Liver (tissue), 8 donors: ENCODE measurements at regions not wholly inside any gene's neighbourhood (a gene's known extent, or its start where the extent isn't known, plus 50 kb on each side); places are given as distances from the start of the nearest gene placed in this dataset.

Source experiments
- DNase-seq: peaks from one replicate; pipeline ENCODE4 v3.0.0-alpha.2; 2017; ENCODE audit warnings: low spot score
- H3K27ac ChIP-seq, 2 donors: one replicate each; pipeline ENCODE4 v1.7.0; 2013; ENCODE audit warnings: inconsistent platforms in 2 of 2, low read length in 2 of 2, control low read depth in 1 of 2, low read depth in 1 of 2, mild to moderate bottlenecking in 1 of 2
- H3K27me3 ChIP-seq, 4 donors: one replicate each; pipeline versions ENCODE4 v1.6.1 to v1.7.0; 2013; ENCODE audit warnings: low read length in 3 of 4, inconsistent platforms in 1 of 4, mild to moderate bottlenecking in 1 of 4, moderate library complexity in 1 of 4; ENCODE audit not compliant: control insufficient read depth in 4 of 4, insufficient read depth in 4 of 4
- H3K36me3 ChIP-seq, 4 donors: one replicate each; pipeline versions ENCODE4 v1.6.1 to v1.7.0; 2013; ENCODE audit warnings: low read length in 3 of 4, mild to moderate bottlenecking in 3 of 4, low read depth in 1 of 4, moderate library complexity in 1 of 4; ENCODE audit not compliant: control insufficient read depth in 4 of 4, insufficient read depth in 3 of 4
- H3K4me1 ChIP-seq, 4 donors: one replicate each; pipeline versions ENCODE4 v1.6.1 to v1.7.0; 2013; ENCODE audit warnings: low read length in 3 of 4, mild to moderate bottlenecking in 3 of 4, moderate library complexity in 1 of 4; ENCODE audit not compliant: control insufficient read depth in 4 of 4, insufficient read depth in 4 of 4
- H3K4me3 ChIP-seq, 3 donors: one replicate each; pipeline versions ENCODE4 v1.6.1 to v1.7.0; 2013; ENCODE audit warnings: low read length in 3 of 3, control low read depth in 1 of 3, low read depth in 1 of 3, mild to moderate bottlenecking in 1 of 3
- H3K9ac ChIP-seq, 2 donors: one replicate each; pipeline ENCODE4 v1.7.0; 2013; ENCODE audit warnings: low read length in 2 of 2, mild to moderate bottlenecking in 2 of 2, moderate library complexity in 2 of 2, control low read depth in 1 of 2, low read depth in 1 of 2
- H3K9me3 ChIP-seq, 4 donors: one replicate each; pipeline versions ENCODE4 v1.6.1 to v1.7.0; 2013; ENCODE audit warnings: low read length in 3 of 4; ENCODE audit not compliant: control insufficient read depth in 4 of 4
- EGR1 ChIP-seq, 2 donors: IDR thresholded peaks; 2 replicates each; pipeline ENCODE4 v1.6.1; 2016 to 2018; ENCODE audit warnings: antibody characterized with exemption in 2 of 2, low read depth in 2 of 2
- FOXA1 ChIP-seq: IDR thresholded peaks from 2 replicates; pipeline ENCODE4 v1.6.1; 2016; ENCODE audit warnings: antibody characterized with exemption
- GABPA ChIP-seq, 2 donors: IDR thresholded peaks in 1 of 2; conservative IDR thresholded peaks in 1 of 2; 2 replicates each; pipeline ENCODE4 v1.6.1; 2016; ENCODE audit warnings: antibody characterized with exemption in 2 of 2, mild to moderate bottlenecking in 1 of 2, moderate library complexity in 1 of 2
- HNF4A ChIP-seq, 2 donors: conservative IDR thresholded peaks; 2 replicates each; pipeline ENCODE4 v1.6.1; 2016; ENCODE audit warnings: antibody characterized with exemption in 2 of 2, mild to moderate bottlenecking in 2 of 2
- HNF4G ChIP-seq: IDR thresholded peaks from 2 replicates; pipeline ENCODE4 v1.6.1; 2016; ENCODE audit warnings: antibody characterized with exemption
- JUND ChIP-seq, 2 donors: IDR thresholded peaks; 2 replicates each; pipeline ENCODE4 v1.6.1; 2016; ENCODE audit warnings: antibody characterized with exemption in 2 of 2
- NR2F2 ChIP-seq: IDR thresholded peaks from 2 replicates; pipeline ENCODE4 v1.6.1; 2016; ENCODE audit warnings: antibody characterized with exemption
- RAD21 ChIP-seq, 2 donors: IDR thresholded peaks; 2 replicates each; pipeline ENCODE4 v1.6.1; 2016; ENCODE audit warnings: antibody characterized with exemption in 2 of 2, mild to moderate bottlenecking in 2 of 2
- SP1 ChIP-seq: IDR thresholded peaks from 2 replicates; pipeline ENCODE4 v1.6.1; 2018; ENCODE audit warnings: antibody characterized with exemption, mild to moderate bottlenecking
- TAF1 ChIP-seq: conservative IDR thresholded peaks from 2 replicates; pipeline ENCODE4 v1.6.1; 2016; ENCODE audit warnings: antibody characterized with exemption, mild to moderate bottlenecking
- YY1 ChIP-seq: IDR thresholded peaks from 2 replicates; pipeline ENCODE4 v1.6.1; 2016; ENCODE audit warnings: antibody characterized with exemption, mild to moderate bottlenecking
- WGBS: extraction: QIAGEN DNeasy Blood & Tissue Kit; methylation state at CpG from one replicate; pipeline ENCODE4 v1.1.7; 2013; 5-methylcytosine and 5-hydroxymethylcytosine counted together
- TF ChIP-seq, protein P1 (sequence below): IDR thresholded peaks from 2 replicates; pipeline ENCODE4 v1.6.1; 2016; ENCODE audit warnings: antibody characterized with exemption
- TF ChIP-seq, protein P2 (sequence below): IDR thresholded peaks from 2 replicates; pipeline ENCODE4 v1.6.1; 2016; ENCODE audit warnings: antibody characterized with exemption
- TF ChIP-seq, protein P3 (sequence below): fragments of 150-350 bp; IDR thresholded peaks from 2 replicates; pipeline ENCODE4 v1.5.1; 2017; ENCODE audit warnings: improper control_type of control experiment, low read depth, low read length; ENCODE audit not compliant: missing input control
- TF ChIP-seq, protein P4 (sequence below): IDR thresholded peaks from 2 replicates; pipeline ENCODE4 v1.6.1; 2016; ENCODE audit warnings: antibody characterized with exemption, mild to moderate bottlenecking
- donor health status: healthy.
- donor health status: healthy.
- donor health status: healthy.
- donor health status: healthy.
- donor health status: healthy.

DNA sequence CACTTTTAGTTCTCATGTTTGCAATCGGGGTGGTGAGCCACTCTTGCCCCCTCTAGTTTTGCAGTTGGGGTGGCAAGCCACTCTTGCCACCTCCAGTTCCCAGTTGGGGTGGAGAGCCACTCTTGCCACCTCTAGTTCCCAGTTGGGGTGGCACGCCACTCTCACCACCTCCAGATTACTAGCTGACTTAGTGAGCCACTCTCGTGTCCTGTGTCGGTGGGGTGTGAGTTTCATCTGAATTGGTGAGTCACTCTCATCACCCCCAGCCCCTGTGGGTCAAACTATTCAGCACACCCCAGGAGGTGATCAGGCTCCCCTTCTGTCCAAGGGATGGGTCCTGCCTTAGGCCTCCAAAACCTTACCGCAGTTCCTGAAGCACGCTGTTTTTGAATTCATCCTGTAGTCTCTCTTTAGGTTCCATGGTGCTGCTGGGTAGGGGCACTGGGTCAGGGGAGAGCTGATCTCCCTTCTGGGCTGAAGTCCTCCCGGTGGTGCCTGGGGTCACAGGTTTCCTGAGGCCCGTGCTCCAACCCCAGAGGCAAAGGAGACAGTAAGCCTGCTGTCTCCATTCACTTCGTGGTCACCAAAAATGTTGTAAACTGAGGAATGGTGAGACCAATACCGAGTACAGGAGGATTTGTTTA is 224.2 kb upstream of the SYNCRIP start:
- Histone ChIP-seq H3K9ac (no peak overlapping the region), H3K27me3 (no peaks in the 10 kb centered on the region), H3K36me3 (no peaks in the 10 kb centered on the region), H3K9me3 (no peaks in the 10 kb centered on the region), H3K27ac (no peak overlapping the region), H3K4me1 (peaks cover 0 to 8% (median 2%) of the 10 kb centered on the region in 4 donors), H3K4me3 (no peak overlapping the region)
- WGBS = 83% methylated on average over 10 of the region's 10 CpGs
- DNase-seq = no peak
- no peak for TF ChIP-seq HNF4A (conservative IDR thresholded peaks at IDR 0.05)
- no peak for TF ChIP-seq FOXA1
- TF ChIP-seq HNF4G = no peak
- TF ChIP-seq, protein P1, sequence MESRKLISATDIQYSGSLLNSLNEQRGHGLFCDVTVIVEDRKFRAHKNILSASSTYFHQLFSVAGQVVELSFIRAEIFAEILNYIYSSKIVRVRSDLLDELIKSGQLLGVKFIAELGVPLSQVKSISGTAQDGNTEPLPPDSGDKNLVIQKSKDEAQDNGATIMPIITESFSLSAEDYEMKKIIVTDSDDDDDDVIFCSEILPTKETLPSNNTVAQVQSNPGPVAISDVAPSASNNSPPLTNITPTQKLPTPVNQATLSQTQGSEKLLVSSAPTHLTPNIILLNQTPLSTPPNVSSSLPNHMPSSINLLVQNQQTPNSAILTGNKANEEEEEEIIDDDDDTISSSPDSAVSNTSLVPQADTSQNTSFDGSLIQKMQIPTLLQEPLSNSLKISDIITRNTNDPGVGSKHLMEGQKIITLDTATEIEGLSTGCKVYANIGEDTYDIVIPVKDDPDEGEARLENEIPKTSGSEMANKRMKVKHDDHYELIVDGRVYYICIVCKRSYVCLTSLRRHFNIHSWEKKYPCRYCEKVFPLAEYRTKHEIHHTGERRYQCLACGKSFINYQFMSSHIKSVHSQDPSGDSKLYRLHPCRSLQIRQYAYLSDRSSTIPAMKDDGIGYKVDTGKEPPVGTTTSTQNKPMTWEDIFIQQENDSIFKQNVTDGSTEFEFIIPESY = no peak
- no peak for TF ChIP-seq TAF1

DNA sequence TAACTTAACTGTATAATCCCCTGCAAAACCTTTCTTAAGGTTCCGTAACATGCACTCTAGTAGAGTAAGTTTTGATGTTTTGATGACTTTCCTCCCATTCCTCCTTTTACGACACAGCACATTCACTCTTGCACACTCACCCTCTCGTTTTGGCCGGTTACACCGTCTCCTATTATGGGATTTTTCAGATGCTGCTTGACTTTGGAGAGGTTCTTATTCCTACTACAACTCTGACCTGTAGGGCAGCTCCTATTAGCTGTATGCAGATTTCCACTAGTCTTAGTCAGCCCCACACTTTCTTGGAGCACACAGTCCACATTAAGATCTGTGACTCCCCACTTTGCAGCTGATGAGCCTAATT is 223.7 kb upstream of the SYNCRIP start:
- 86% methylated on average over 5 of the region's 5 CpGs for WGBS
- H3K9ac ChIP-seq = no peak overlapping the region
- no peak for TF ChIP-seq TAF1
- TF ChIP-seq, protein P1 = no peak
- TF ChIP-seq FOXA1 = no peak
- TF ChIP-seq EGR1 (IDR thresholded peaks at IDR 0.05; ENCODE audit: low read depth in 2 of 2) = no peak
- no peak for TF ChIP-seq JUND (IDR thresholded peaks at IDR 0.05)
- no peak for TF ChIP-seq NR2F2
- TF ChIP-seq, protein P2, sequence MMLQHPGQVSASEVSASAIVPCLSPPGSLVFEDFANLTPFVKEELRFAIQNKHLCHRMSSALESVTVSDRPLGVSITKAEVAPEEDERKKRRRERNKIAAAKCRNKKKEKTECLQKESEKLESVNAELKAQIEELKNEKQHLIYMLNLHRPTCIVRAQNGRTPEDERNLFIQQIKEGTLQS = no peak
- TF ChIP-seq RAD21 (IDR thresholded peaks at IDR 0.05) = no peak
- TF ChIP-seq, protein P3, sequence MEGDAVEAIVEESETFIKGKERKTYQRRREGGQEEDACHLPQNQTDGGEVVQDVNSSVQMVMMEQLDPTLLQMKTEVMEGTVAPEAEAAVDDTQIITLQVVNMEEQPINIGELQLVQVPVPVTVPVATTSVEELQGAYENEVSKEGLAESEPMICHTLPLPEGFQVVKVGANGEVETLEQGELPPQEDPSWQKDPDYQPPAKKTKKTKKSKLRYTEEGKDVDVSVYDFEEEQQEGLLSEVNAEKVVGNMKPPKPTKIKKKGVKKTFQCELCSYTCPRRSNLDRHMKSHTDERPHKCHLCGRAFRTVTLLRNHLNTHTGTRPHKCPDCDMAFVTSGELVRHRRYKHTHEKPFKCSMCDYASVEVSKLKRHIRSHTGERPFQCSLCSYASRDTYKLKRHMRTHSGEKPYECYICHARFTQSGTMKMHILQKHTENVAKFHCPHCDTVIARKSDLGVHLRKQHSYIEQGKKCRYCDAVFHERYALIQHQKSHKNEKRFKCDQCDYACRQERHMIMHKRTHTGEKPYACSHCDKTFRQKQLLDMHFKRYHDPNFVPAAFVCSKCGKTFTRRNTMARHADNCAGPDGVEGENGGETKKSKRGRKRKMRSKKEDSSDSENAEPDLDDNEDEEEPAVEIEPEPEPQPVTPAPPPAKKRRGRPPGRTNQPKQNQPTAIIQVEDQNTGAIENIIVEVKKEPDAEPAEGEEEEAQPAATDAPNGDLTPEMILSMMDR = no peak
- no peak for TF ChIP-seq YY1
- no peak for TF ChIP-seq HNF4A (conservative IDR thresholded peaks at IDR 0.05)
- TF ChIP-seq GABPA (IDR thresholded peaks at IDR 0.05 in 1 of 2, conservative IDR thresholded peaks at IDR 0.05 in 1 of 2) = no peak
- TF ChIP-seq, protein P4, sequence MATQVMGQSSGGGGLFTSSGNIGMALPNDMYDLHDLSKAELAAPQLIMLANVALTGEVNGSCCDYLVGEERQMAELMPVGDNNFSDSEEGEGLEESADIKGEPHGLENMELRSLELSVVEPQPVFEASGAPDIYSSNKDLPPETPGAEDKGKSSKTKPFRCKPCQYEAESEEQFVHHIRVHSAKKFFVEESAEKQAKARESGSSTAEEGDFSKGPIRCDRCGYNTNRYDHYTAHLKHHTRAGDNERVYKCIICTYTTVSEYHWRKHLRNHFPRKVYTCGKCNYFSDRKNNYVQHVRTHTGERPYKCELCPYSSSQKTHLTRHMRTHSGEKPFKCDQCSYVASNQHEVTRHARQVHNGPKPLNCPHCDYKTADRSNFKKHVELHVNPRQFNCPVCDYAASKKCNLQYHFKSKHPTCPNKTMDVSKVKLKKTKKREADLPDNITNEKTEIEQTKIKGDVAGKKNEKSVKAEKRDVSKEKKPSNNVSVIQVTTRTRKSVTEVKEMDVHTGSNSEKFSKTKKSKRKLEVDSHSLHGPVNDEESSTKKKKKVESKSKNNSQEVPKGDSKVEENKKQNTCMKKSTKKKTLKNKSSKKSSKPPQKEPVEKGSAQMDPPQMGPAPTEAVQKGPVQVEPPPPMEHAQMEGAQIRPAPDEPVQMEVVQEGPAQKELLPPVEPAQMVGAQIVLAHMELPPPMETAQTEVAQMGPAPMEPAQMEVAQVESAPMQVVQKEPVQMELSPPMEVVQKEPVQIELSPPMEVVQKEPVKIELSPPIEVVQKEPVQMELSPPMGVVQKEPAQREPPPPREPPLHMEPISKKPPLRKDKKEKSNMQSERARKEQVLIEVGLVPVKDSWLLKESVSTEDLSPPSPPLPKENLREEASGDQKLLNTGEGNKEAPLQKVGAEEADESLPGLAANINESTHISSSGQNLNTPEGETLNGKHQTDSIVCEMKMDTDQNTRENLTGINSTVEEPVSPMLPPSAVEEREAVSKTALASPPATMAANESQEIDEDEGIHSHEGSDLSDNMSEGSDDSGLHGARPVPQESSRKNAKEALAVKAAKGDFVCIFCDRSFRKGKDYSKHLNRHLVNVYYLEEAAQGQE = no peak
- no peak for TF ChIP-seq SP1
- peaks cover 0 to 8% (median 2%) of the 10 kb centered on the region in 4 donors for H3K4me1 ChIP-seq
- H3K4me3 ChIP-seq = no peak overlapping the region
- H3K36me3 ChIP-seq = no peaks in the 10 kb centered on the region
- H3K27me3 ChIP-seq = no peaks in the 10 kb centered on the region
- H3K9me3 ChIP-seq = no peaks in the 10 kb centered on the region
- no peak for DNase-seq
- H3K27ac ChIP-seq = no peak overlapping the region
